Stimulated activated CD8-positive, alpha-beta memory T cell treated with anti-CD3 and anti-CD28 coated beads, Interleukin-2, amount 100 ng/mL, for 1 hour (primary cell): ENCODE measurements at regions not wholly inside any gene's neighbourhood (a gene's known extent, or its start where the extent isn't known, plus 50 kb on each side); places are given as distances from the start of the nearest gene placed in this dataset.
"Not testable (repeated sequence)": the region's sequence is repeated elsewhere in the genome, so short reads cannot be mapped to it uniquely, and the experiment has no call there.

Experiments
- DNase-seq, 2 donors: peaks; one replicate each; pipeline ENCODE4 v3.0.0-alpha.2; 2020; ENCODE audit warnings: low read depth in 2 of 2

DNA sequence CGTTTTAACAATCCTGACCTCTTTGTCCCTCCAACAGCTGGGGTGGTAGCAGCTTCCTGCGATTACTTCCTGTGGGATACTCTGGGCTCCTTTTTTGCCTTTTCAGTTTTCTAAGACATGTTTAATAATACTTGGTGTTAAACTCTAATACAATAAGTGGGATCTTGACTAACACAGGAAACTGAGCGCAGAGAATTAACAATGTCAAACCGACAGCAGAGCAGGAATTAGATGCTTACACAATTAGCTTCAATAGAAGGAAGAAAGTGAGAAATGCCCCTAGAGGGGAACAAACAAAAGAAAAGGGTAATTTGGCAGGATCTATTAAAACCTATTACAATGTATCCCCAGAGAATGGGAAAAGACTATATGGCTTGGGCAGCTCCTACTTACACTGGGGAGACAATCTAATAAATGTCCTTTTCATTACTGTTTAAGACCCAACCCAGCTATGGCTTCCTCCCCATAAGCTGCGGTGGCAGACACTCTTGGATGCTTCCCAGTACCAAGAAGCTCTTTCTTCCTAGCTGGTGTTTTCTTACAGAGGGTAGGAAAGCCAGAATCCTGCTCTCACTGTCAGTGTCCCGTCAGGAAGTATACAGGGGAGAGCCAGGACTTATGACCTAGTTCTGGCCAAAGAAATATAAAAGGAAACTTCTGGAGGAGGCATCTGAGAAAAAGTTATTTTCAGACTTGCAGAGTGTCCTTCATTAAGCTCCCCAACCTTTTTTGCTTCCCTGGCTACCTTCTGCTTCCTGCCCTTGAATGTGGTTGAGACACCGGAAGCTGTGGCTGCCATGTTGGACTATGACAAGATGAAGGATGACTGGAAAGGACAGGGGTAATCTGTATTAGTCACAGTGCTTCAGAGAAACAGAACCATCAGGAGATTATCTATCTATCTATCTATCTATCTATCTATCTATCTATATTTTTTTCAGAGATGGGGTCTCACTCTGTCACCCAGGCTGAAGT lies 194.1 kb upstream of the KBTBD8 start:
- no peak for DNase-seq

DNA sequence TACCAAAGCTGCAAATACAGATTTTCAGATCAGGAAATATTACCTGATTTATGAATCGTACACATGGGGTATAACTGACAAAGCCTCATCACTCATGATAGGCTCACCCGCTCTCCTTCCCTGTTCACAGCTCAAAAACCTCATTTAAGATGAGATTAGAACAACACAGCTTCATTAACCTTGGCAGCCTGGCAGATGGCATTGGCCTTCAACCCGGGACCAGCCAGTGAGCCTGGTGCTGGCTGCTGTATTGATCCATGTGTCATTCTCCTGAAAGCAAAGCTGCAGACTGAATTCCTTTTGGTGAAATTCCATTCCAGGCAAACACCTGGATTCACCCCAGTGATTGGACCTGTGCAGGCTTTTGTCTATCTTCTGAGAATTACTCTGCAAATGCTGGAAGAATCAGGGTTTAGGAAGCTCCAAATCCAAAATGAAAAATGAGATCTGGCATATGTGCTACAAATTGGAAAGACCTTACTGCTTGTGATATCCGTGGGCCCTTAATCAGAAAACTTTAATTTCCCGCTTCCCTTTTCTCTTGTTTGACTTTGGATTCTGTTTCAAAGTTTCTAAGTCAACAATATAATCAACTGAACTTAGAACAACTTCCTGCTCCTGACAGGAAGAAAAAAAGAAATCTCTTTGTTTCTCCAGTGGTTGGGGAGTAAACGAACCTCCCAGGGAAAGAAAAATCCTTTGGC lies 189.1 kb upstream of the KBTBD8 start:
- no peak for DNase-seq

DNA sequence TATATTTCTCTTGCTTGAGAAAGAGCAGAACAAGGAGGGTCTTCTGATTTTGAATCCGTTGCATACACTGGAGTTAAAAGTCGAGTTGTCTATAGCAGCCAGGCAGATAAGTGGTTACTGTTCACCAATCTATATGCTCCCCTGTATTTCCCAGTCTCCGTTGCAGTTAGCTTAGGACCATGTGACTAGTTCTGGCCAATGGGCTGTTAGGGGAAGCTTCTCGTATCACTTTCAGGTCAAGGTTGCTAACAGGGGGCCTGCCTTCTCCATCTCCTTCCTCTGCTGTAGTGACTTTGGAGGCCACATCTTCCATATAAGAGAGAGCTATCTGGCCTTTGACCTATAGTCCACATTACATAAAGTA lies 188.5 kb upstream of the KBTBD8 start:
- no peak for DNase-seq

DNA sequence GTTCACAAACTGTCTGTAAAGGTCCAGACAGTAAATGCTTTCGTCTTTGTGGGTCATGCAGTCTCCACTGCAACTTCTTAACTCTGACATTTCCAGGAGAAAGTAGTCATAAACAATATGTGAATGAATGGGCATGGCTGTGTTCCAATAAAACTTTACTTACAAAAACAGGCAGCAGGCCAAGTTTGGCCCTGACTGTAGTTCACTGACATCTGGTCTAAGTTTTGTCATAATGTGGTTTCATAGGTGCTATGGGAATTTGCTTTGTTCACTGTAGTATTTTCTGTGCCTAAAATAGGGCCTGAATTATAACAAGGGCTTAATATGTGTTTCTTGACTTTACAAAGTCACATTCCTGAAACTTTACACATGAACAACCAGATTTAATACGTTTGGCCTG lies 186.0 kb upstream of the KBTBD8 start:
- DNase-seq: no peak

DNA sequence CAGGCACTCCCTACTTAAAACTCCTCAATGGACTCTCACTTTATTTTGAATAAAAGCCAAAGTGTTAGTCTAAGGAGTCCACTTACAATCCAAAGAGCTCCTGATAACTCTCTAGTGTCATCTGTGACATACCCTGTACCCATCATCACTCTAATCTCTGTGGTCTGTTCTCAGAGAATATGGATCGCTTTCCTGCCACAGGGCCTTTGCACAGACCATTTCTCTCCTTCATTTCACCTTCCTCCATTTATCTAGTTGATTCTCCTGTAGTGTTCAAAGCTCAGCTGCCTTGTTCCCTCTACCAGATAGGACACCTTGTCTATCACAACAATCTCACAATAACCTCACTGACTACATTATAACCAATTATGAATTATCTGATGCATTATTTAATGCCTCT lies 185.4 kb upstream of the KBTBD8 start:
- no peak for DNase-seq

DNA sequence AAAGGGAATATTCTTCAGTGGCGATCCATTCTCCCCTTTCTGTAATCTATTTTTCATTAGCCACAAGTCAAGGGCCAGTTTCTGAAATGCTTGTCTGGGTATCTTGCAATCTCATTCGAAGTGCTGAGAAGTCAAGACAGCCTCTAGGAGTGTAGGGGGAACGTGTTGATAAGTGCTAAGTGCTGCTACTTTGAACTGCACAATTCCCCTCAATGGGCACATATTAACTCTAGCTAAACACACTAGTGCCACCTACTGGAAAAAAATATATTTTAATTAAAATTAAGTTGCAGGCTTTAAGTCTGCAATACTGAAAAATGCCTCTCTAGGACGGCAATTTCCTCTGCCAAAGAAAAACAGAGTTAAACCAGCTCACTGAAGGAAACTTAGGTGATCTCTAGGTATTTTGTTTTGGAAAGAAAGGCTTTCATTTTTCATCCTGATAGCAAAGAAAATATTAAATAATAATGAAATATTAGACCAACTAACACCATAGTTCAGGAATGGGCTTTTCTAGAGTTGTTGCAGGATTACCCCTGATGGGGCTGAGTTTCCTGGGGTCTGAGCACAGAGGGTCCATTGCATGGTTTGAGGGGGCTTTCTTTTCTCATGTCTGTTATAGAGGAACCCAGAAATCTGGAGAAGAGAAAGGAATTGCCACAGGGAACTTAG lies 181.9 kb upstream of the KBTBD8 start:
- DNase-seq: no peak

DNA sequence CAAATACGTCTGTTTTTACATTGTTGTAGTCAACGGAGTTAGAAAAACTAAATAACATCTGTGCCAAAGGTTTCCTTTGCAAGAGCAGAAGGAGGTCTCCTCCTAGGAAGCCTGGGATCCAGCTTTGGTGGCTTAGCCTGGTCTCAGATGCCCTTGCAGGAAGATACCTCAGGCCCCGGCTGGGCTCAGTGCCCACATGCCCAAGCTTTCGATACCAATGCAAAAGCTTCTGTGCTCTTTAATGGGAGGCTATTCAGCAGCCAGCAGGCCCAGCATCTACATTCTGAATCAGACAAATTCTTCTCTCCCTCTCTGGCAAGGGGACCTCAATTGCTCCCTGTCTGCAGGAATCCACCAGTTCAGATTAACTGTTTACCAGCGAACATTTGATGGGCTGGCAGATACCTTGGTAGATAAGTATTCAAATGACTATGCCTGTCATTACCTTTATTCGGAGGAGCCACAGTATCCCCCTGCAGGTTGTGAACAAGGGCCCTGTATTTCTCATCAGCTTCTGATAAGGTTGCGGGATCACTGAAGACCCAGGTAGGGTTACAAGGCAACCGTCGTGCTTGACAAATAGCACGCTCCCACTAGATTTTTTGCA lies 180.1 kb upstream of the KBTBD8 start:
- no peak for DNase-seq

DNA sequence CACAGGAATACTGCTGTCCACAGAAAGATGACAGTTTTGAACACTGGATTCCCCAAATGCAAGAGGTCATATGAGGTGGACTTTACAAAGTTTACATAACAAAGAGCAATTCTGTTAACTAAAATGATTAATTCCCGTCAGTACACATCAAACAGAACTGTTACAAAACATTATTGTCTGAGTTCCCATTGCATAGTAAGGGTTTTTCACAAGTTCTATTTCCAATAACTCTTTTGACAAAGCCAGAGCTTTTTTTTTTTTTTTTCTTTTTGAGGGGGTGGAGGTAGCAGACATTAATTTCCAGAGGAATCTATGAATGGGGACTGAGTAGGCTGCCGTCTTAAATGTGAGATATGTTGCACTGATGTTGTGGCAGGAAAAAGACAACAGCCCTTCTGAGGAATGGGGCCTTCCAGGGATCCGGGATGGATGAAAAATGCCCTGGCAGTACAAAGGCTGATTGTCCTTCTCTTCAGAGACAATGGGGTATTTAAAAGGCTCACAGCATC lies 178.1 kb upstream of the KBTBD8 start:
- DNase-seq: no peak

DNA sequence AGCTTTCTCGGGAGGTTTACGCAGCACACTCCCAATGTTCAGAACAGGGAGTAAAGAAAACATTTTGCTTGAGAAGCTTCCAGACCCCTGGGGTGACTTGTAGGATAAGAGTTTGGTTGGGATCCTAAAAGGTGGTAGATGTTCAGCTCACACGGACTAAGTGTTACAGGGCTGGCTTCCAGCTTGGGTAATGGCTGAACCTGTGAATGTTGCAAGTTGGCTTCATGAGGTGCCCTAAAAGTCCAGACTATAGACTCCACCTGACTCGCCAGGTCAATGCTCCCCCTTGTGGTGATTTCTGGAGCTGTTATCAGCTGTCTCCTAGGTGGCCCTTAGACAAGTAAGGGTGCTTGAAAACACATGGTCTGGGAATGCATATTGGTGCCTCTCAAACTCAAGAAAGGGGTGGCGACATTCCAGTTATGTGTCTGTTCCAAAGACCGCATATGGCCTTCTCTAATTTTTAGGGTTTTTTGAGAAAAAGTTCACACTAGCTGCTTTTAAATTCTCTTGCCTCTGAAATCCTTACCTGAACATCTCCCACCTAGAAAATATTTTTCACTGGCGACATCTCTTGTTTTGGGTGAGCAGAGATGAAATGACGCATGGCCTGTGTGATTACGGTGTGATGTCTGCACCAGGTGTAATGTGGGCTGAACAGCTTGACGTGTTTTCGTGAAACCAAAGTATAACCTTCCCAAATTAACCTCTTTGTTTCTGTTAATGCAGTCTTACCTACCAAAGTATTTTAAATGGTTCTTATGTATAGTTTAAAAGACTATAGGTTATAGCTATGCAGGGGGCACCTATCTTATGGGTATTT lies 175.7 kb upstream of the KBTBD8 start:
- peak; percentile 9 to 31 for DNase-seq

DNA sequence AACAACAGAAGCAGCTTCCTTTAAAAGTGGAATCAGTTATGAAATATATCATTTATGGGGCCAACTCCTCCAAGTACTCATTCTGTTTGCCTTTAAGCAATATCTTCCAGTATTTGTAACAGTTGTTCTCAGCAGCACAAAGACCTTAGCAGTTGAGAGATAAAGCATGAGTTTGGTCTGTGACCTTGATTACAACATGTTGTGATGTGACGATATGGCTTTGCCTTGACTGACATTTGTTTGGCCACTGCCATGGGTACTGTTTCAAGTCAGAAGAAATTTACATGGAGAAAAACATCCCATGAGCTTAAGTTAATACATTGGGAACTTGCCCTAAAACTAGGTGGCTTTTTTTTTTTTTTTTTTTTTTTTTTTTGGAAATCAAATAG lies 175.1 kb upstream of the KBTBD8 start:
- DNase-seq: no peak

DNA sequence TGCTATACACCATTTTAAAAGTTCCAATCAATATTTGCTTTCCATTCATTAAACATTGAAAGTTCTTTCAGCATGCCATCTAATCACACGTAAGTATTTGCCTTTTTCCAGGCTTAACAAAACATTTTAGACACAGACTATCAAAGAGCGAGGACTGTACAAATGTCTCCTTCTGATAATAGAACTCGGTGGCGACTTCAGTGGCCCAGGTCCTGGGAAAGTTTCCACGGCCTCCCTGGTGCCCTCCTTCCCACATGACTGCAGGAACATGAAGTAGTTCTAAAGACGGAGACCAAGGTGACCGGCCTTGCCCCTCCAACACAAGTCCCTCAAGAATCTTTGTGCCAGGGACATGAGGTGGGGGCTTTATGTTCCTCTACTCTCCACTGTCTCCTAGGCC lies 174.6 kb upstream of the KBTBD8 start:
- no peak for DNase-seq

DNA sequence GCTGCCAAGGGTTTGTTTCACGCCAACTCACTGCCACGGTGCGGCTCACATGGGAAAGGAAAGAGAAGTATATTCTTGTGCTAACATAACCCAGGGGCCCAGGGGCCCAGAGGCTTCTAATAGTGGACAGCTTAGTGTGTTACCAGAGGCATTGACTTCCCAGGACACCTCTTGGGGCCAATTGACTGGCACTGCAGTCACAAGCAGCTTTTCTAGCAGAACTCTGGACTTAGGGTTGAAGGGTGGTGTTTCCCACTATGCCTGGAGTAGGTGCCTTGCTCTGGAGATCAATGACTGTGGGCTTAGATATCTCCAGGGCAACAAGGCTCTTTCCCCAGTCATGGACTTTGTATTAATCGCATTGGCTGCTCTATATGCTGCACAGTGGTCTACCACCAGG lies 172.7 kb upstream of the KBTBD8 start:
- DNase-seq: no peak

DNA sequence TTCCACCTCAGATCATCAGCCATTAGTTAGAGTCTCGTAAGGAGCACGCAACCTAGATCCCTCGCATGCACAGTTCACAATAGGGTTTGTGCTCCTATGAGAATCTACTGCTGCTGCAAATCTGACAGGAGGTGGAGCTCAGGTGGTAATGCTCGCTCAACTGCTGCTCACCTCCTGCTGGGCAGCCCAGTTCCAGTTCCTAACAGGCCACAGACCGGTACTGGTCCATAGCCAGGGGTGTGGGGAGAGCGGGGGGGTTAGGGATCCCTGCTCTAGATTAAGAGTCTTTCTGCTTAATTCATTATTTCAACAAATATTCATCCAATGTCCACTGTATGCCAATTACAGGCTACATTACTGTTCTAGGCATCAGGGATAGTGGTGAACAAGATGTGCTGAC lies 170.4 kb upstream of the KBTBD8 start:
- DNase-seq: no peak

DNA sequence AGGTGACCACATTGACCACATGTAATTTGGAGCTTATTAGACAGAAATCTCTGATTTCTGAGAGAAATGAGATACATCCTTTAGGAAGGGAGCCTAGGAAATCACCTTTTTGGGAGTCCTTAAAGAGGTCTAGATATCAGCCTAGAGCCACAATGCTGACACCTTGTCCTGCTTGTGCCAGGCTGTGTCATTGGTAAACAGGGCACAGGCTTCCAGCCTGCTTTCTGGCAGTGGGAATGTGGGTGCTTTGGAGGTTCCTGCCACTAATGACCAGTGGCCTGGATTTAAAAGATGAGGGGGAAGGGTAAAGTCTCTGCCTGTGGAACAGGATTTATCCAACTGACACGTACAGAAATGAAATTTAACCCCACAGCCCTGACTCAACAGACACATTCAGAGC lies 169.8 kb upstream of the KBTBD8 start:
- DNase-seq: no peak

DNA sequence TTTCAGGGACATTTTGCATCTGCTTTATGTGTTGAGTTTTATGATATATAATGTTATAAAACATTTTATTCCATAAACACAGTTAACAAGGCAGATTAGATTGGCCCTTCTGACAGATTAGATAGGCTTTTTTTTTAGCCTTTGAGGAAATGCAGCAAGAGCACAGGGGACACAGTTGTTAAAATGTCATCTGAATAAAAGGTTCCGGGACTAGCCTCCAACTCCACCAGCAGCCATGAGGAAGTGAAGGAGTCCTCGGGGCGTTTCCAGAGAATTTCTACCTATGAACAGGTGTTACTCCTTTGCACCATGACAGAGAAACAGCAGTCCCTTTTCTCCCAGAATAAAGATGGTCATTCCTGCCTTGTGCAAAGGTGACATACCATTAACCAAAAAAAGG lies 167.8 kb upstream of the KBTBD8 start:
- DNase-seq: no peak

DNA sequence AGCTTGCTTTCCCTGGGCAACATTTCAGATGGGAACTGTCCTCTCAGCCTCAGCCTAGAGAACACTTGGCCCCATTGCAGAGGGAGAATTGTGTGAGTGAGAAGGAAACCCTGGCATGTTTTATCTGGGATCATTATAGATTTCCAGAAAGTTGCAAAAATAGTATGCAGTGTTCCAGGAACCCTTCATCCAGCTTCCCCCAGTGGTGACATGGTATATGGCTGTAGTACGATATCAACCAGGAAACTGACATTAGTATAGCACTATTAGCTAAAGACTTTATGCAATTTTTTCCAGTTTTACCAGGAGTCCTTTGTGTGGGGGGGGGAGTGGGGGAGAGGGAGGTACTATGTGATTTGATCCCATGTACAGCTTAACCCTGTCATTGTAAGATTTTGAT lies 166.2 kb upstream of the KBTBD8 start:
- no peak for DNase-seq

DNA sequence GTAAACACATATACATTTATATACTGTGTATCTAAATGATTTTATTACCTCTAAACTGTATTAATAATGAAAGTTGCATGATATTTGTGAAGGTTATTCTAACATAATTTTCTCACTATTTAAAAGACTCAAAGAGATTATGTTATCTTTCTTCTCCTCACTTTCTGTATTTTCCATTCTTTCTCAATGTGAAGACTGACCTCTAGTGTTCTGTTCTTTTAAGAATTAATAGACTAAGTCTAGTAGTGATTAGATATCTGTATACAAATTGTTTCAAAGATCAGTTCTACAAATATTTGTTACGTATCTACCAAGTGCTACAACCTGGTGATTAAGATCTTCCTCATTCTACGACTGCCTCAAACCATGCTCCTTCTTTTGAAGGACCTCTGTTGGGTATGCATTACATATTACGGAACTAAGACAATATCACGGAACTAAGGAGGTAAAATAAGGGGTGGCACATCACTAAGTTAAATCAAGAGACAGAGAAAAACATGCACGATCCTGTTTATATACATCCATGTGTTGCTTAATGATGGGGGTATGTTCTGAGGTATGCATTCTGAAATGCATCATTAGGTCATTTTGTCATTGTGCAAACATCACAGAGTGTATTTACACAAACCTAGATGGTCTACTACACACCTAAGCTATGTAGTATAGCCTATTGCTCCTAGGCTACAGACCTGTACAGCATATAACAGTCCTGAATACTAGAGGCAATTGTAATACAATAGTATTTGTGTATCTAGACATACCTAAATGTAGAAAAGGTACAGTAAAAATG lies 161.5 kb upstream of the KBTBD8 start:
- DNase-seq: no peak

DNA sequence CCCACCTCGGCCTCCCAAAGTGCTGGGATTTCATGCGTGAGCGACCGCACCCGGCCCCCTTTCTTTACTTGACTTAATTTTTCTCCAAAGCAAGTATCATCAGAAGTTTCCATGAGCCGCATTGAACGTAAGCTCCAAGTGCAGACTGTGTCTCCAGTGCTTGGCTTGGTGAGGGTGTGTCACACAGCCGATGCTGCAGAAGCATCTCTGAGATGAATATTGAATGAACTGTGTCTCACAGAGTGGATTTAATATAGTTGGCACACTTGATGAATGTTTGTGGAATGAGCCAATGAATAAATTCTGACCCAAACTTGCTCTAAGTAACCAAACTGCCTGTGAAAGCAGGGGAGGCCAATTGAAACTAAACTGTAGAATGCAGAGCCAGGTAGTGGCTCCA lies 159.4 kb upstream of the KBTBD8 start:
- no peak for DNase-seq

DNA sequence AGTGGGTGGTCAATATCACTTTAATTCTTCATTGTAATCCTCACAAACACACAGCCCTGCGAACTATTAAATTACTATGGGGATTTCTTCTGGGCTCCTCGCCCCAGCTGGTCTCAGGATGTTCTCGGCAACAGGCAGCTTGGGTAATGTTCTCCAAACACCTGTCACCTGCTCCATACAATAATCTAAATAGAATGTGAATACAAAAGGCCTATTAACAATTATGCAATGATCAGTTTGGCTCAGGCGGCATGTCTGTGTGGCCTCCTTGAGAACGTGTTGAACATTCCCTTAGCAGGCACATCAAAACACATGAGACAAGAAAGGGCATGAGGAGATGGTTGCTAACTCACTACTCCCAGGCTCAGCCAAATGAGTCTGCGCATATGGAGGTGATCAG lies 158.6 kb upstream of the KBTBD8 start:
- no peak for DNase-seq

DNA sequence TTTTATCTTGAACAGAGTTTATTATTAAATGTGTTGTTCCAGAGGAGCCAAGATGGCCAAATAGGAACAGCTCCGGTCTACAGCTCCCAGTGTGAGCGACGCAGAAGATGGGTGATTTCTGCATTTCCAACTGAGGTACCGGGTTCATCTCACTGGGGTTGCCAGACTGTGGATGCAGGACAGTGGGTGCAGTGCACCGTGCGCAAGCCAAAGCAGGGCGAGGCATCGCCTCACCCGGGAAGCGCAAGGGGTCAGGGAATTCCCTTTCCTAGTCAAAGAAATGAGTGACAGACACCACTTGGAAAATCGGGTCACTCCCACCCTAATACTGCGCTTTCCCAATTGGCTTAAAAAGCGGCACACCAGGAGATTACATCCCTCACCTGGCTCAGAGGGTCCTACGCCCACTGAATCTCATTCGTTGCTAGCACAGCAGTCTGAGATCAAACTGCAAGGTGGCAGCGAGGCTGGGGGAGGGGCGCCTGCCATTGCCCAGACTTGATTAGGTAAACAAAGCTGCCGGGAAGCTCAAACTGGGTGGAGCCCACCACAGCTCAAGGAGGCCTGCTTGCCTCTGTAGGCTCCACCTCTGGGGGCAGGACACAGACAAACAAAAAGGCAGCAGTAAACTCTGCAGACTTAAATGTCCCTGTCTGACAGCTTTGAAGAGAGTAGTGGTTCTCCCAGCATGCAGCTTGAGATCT lies 155.2 kb upstream of the KBTBD8 start:
- DNase-seq: not testable (repeated sequence)
